Left forelimb (tissue), 1 donor: ENCODE measurements at regions not wholly inside any gene's neighbourhood (a gene's known extent, or its start where the extent isn't known, plus 50 kb on each side); places are given as distances from the start of the nearest gene placed in this dataset.
"Not testable (repeated sequence)": the region's sequence is repeated elsewhere in the genome, so short reads cannot be mapped to it uniquely, and the experiment has no call there.

ENCODE experiments used
- DNase-seq: peaks from one replicate; pipeline ENCODE4 v3.0.0-alpha.2; 2018; ENCODE audit warnings: low spot score

DNA sequence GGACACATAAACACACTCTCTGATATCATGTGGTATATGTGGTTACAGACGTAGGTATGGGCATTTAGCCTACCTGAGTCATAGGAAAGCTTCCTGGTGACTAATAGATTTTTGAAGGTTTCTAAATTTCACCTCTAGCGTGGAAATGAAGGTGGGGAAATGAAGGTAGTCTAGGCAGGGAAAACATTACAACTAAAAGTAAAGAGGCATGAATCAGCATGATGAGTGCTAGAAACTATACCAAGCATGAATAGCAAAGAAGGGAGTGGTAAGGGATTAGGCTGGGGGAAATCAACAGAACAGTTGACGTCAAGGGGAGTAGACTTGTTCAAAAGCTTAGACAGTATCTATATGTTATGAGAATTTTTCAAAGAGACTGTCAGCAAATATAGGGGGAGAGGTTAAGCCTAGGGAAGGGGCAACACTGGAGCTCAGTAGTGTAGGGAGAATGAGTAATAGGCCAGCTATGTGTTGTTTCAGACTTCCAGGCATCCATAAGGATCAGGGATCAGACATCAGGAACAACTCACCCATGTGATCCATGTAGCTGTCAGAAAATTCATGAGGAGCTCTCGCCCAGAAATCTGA is 279.3 kb upstream of the DIPK2B start:
- DNase-seq = no peak

- no peak for DNase-seq
Measured at GRCh38 chrX:45479196-45479834, 278.6 kb upstream of the DIPK2B start.

DNA sequence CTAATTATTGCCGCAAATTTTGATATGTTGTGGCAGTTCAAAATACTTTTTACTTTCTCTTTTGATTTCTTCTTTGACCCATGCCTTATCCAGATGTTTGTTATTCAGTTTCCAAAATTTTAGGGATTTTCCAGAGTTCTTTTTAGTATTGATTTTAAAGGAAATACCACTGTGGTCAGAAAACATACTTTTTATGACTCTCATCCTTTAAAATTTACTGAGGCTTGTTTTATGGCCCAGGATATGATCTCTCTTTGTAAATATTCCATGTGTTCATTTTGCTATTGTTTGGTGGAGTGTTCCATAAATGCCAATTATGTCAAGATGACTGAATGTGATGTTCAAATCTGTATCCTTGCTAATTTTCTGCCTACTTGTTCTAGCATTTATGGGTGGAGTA is 272.3 kb upstream of the DIPK2B start:
- DNase-seq = no peak

GRCh38 chrX:45467537-45467936 is 266.9 kb upstream of the DIPK2B start:
- not testable (repeated sequence) for DNase-seq

DNA sequence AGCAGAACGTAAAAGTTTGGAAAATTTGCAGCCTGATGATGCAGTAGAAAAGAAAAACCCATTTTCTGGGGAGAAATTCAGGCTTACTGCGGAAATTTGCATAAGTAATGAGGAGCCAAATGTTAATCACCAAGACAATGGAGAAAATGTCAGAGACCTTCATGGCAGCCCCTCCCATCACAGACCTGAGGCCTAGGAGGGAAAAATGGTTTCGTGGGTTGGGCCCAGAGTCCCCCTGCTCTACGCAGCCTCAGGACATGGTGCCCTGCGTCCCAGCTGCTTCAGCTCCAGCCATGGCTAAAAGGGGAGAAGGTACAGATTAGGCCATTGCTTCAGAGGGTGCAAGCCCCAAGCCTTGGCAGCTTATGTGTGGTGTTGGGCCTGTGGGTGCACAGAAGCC is 255.1 kb upstream of the DIPK2B start:
- DNase-seq = not testable (repeated sequence)

- no peak for DNase-seq
Measured at GRCh38 chrX:45454290-45454689, 253.6 kb upstream of the DIPK2B start.

DNA sequence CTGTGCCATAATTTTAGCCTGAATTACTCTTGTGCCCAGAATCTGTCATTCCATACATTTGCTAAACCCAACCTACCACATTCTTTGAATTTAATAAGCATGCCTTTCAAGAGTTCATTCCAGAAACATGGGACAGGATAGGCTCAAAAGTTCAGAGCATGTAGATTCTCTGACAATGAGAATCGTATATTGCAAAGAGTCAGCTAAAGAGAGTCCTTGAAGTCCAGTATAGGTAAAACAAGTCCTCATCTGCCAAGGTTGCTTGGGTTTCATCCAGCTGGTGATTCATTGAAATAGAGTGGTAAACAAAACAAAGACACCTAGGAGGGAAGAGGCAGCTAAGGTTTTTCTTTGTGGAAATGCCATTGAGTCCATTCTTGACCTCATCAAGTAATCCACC is 249.3 kb upstream of the DIPK2B start:
- no peak for DNase-seq

GRCh38 chrX:45447995-45448394 is 247.3 kb upstream of the DIPK2B start:
- no peak for DNase-seq

GRCh38 chrX:45447331-45447730 is 246.7 kb upstream of the DIPK2B start:
- no peak for DNase-seq

- no peak for DNase-seq
Measured at GRCh38 chrX:45445745-45446412, 245.2 kb upstream of the DIPK2B start.

DNA sequence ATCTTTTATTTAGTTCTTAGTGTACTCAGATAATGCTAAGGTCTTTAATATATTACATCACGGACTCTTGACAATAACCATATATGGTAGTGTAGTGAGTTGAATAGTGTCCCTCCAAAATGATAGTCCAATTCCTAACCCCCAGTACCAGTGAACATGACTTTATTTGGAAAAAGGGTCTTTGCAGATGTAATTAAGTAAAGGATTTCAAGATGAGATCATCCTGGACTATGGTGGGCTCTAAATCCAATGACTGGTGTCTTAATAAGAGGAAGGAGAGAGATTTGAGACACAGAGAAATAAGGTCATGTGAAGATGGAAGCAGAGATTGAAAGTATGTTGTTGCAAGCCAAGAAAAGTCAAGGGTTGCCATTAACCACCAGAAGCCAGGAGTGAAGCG is 236.5 kb upstream of the DIPK2B start:
- no peak for DNase-seq

DNA sequence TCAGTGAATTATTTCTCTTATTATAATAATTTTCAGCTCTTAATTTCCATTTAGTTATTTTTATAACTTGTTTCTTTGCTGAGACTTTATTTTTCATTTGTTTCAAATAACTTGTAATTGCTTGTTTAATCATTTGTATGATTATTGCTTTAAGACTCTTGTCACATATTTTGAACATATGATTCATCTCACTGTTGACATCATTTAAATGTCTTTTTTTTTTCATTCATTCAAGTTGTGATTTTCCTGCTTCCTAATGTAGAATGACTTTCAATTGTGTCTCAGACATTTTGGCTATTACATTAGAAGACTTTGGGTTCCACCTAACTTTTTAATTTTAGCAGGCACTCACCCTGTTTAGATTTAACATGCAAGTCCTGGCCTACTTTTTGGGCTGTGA is 234.8 kb upstream of the DIPK2B start:
- DNase-seq = no peak

GRCh38 chrX:45434231-45434630 is 233.6 kb upstream of the DIPK2B start:
- DNase-seq = no peak

- no peak for DNase-seq
Measured at GRCh38 chrX:45428831-45429230, 228.2 kb upstream of the DIPK2B start.

GRCh38 chrX:45424326-45424725 is 223.7 kb upstream of the DIPK2B start:
- DNase-seq = no peak

GRCh38 chrX:45422216-45422925 is 221.7 kb upstream of the DIPK2B start:
- no peak for DNase-seq

DNA sequence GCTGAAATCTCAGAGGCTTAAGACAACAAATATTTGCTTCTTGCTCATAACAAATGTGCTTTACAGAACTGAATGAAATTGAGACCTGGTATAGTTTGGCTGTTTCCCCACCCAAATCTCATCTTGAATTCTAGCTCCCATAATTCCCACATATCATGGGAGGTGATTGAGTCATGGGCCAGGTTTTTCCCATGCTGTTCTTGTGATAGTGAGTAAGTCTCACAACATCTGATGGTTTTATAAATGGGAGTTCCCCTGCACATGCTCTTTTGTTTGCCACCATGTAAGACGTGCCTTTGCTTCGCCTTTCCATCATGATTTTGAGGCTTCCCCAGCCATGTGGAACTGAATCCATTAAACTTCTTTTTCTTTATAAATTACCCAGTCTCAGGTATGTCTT is 221.1 kb upstream of the DIPK2B start:
- no peak for DNase-seq

DNA sequence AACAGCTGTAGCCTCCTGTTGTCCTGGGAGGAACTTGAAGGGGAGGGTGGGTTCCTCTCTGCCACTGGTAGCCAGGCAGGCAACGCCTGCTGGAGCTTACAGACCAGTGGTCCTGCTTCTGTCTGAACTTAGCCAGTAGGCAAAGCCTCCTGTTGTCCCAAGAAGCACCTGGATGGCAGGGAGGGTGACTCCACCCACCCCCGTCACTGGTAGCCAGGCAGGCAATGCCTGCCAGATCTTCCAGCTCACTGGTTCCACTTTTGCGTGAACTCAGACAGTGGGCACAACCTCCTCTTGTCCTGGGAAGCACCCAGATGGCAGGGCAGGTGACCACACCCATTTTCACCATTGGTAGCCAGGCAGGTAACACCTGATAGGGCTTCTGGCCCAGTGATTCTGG is 203.5 kb upstream of the DIPK2B start:
- DNase-seq = no peak

- DNase-seq = no peak
Measured at GRCh38 chrX:45401923-45402322, 201.2 kb upstream of the DIPK2B start.

DNA sequence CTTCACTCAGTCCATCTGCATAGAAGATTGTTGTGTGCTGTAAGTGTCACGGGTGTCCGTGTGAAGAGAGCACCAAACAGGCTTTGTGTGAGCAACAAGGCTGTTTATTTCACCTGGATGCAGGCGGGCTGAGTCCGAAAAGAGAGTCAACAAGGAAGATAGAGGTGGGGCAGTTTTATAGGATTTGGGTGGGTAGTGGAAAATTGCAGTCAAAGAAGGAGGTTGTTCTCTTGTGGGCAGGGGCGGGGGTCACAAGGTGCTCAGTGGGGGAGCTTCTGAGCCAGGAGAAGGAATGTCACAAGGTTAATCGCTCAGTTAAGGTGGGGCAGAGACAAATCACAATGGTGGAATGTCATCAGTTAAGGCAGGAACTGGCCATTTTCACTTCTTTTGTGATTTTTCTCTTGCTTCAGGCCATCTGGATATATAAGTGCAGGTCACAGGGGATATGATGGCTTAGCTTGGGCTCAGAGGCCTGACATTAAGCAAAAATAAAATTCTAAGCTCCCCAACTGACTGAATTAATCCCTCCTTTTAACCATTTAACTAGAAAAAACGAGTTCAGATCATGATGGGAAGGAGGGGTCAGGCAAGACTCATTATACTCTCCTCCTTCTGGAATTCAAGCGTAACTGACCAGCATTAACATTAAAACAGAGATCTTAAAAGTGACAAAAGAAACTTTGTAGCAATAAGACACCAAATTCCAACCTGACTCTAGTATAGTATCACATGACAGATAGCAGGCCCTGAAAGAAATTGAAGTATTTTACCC is 200.5 kb upstream of the DIPK2B start:
- not testable (repeated sequence) for DNase-seq

- no peak for DNase-seq
Measured at GRCh38 chrX:45400027-45400779, 199.5 kb upstream of the DIPK2B start.
